ENCODE measurements at regions not wholly inside any gene's neighbourhood (a gene's known extent, or its start where the extent isn't known, plus 50 kb on each side); places are given as distances from the start of the nearest gene placed in this dataset.

- TF ChIP-seq, protein P1, sequence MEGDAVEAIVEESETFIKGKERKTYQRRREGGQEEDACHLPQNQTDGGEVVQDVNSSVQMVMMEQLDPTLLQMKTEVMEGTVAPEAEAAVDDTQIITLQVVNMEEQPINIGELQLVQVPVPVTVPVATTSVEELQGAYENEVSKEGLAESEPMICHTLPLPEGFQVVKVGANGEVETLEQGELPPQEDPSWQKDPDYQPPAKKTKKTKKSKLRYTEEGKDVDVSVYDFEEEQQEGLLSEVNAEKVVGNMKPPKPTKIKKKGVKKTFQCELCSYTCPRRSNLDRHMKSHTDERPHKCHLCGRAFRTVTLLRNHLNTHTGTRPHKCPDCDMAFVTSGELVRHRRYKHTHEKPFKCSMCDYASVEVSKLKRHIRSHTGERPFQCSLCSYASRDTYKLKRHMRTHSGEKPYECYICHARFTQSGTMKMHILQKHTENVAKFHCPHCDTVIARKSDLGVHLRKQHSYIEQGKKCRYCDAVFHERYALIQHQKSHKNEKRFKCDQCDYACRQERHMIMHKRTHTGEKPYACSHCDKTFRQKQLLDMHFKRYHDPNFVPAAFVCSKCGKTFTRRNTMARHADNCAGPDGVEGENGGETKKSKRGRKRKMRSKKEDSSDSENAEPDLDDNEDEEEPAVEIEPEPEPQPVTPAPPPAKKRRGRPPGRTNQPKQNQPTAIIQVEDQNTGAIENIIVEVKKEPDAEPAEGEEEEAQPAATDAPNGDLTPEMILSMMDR (IDR thresholded peaks at IDR 0.05) = no peak
- TF ChIP-seq POLR2A (IDR thresholded peaks at IDR 0.05) = no peak
These were observed 631.4 kb downstream of the ACTR3B start for GRCh38 chr7:153390955-153391354.
